Smooth muscle cell of the brain vasculature (primary cell): ENCODE measurements at regions not wholly inside any gene's neighbourhood (a gene's known extent, or its start where the extent isn't known, plus 50 kb on each side); places are given as distances from the start of the nearest gene placed in this dataset.
"Not testable (repeated sequence)": the region's sequence is repeated elsewhere in the genome, so short reads cannot be mapped to it uniquely, and the experiment has no call there.

Experiments
- DNase-seq: peaks from one replicate; pipeline ENCODE4 v3.0.0-alpha.2; 2012; ENCODE audit warnings: low read depth, low spot score

GRCh38 chr14:41549821-41550607, 56.7 kb upstream of the LRFN5 start:
- no peak for DNase-seq

DNA sequence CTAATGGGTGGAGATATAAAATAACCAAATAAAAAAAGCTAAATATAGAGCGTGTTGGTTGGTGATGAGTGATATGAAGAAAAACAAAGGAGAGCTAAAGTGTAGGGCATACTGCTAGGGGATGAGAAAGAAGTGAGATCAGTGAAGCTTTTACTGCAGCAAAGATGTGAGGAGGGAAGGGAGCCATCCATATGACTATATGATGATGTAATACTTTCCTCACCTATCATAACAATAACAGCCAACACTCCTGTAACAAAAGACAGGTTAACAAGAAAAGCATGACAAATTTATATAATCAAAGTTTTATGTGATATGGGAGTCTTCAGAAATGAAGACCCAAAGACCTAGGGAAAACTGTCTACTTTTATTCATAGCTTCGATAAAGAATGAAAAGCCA, 57.4 kb upstream of the LRFN5 start:
- no peak for DNase-seq

GRCh38 chr14:41548666-41549065, 58.0 kb upstream of the LRFN5 start:
- no peak for DNase-seq

DNA sequence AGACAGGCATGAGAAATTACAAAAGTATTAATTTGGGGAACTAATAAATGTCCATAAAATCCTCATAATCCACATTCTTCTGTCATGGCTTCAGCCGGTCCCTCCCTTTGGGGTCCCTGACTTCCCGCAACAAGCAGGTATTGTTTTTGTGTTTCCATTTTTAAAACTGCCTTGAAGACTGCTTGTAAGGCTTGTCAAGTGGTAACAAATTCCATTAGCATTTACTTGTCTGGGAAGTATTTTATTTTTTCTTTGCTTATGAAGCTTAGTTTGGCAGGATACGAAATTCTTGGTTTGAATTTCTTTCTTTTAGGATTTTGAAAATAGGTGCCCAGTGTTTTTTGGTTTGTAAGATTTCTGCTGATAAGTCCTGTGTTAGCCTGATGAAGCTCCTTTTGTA, 65.3 kb upstream of the LRFN5 start:
- no peak for DNase-seq

GRCh38 chr14:41532255-41532654, 74.4 kb upstream of the LRFN5 start:
- DNase-seq = no peak

GRCh38 chr14:41521891-41522290, 84.8 kb upstream of the LRFN5 start:
- no peak for DNase-seq

- DNase-seq = not testable (repeated sequence)
Observed at GRCh38 chr14:41518030-41518429, 88.6 kb upstream of the LRFN5 start.

DNA sequence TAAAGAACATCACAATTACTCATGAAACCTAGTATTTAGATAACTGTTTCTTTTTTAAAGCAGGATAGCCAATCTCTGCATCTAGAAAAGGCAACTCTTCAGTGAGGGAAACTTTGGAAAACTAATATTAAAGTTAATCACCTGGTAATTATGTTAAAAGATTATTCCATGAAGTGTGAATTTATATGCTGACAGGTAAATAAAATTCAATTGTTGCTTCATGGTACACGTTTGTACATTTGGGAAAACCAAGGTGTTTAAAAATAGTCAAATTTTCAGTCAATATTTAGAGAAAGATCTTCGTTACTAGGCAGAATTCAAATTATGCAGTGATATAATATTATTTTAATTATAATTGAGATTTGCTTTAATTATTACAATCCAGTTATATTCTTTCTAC, 100.1 kb upstream of the LRFN5 start:
- no peak for DNase-seq

GRCh38 chr14:41505491-41505890, 101.2 kb upstream of the LRFN5 start:
- no peak for DNase-seq

- DNase-seq = no peak
Observed at GRCh38 chr14:41498959-41499358, 107.7 kb upstream of the LRFN5 start.

GRCh38 chr14:41490323-41490722, 116.4 kb upstream of the LRFN5 start:
- DNase-seq = no peak

DNA sequence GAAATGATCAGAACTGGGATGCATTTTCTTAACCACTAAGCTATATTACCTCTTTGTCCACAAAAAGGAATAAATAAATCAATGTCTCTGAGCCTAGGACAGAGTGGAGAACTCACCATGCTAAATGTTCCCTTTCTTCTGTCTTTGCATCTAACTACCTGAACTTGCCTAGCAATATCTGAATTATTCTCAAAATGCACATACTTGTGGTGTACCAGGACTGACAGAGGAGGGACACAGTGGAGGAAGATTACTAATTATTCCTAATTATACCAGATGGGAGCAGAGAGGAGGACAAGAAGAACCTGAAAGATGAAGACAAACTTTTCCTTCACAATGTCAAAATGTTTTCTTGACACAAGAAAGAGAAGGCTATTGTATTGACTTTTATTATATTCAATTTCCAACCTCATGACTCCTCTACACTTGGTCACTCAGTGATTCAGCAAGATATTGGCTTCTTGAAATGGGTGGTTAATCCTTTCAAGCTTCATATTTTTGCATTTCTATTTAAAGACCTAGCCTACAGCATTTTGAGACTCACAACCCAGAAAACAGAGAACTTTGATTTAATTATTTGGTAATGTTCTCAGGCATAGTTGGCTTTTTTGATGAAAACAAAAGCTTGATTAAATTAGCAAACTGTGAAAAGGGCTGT, 117.2 kb upstream of the LRFN5 start:
- no peak for DNase-seq

DNA sequence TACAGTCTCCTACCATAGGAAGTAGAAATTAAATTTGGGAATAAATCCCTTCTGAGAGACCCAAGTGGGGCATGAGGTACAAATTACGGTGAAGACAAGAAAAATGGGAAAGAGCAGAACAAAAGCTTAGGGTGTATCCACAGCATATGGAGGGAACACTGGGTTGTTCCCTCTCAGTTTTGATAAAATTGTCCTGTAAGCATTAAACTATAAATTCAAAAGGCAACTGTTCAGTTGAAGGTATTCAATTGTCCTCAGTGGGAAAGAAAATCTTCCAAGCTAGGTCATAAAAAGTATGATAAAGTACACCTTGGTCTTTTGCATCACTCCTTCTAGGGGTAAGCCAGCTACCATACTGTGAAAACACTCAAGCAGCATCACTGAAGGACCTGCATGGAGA, 118.3 kb upstream of the LRFN5 start:
- no peak for DNase-seq

- DNase-seq = no peak
Observed at GRCh38 chr14:41482861-41483260, 123.8 kb upstream of the LRFN5 start.

GRCh38 chr14:41476526-41476925, 130.2 kb upstream of the LRFN5 start:
- DNase-seq = no peak

- no peak for DNase-seq
Observed at GRCh38 chr14:41461380-41461779, 145.3 kb upstream of the LRFN5 start.

GRCh38 chr14:41457393-41457792, 149.3 kb upstream of the LRFN5 start:
- no peak for DNase-seq

DNA sequence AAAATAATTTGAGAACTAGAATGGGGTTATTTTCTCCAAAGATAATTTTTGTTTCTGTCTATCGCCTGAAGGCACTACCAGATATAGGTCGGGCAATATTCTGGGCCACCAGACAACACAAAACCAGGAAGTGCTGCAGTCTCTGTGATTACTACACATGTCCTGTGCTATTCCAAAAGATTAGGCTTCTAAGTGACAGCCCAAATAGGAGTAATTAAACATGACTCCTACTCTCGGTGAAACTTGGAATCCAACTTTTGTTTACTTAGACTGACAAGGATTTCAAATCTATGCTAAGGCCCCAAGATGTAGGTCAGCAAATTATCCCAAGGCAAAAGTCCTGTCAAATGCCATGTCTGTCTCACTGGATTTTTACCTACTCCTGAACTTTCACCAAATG, 157.6 kb upstream of the LRFN5 start:
- DNase-seq = no peak

DNA sequence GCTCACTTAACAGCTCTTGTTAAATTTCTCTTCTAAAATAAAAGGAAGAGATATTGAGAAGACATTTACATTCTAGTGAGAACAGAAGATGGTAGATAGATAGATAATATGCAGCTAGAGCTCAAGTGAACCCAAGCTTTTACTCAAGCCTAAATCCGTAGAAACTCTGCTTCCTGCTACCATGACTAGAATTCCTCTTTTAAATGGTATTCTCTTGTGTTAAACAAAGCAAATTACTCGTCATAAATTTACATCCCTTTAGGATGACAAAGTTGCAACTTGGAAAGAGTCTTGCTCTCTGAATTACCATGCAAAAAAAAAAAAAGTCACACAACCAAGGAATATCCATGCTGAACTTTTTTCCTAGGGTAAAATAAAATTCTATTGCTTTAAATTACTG, 160.7 kb upstream of the LRFN5 start:
- no peak for DNase-seq

DNA sequence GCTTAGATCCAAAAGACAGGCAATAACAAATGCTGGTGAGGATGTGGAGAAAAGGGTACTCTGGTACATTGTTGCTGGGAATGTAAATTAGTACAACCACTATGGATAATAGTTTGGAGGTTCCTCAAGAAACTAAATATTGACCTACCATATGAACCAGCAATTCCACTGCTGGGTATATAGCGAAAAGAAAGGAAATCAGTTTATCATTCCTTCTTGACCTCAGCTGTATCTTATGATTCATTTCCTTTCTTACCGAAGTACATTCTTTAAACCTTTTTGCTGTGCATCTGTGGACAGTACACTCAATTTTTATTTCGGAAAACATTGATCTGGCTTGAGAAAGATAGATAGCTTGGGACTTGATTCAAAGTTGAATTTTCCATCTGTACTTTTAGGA, 183.2 kb upstream of the LRFN5 start:
- no peak for DNase-seq

- DNase-seq = not testable (repeated sequence)
Observed at GRCh38 chr14:41421308-41421707, 185.4 kb upstream of the LRFN5 start.

- DNase-seq = no peak
Observed at GRCh38 chr14:41419709-41420108, 187.0 kb upstream of the LRFN5 start.

DNA sequence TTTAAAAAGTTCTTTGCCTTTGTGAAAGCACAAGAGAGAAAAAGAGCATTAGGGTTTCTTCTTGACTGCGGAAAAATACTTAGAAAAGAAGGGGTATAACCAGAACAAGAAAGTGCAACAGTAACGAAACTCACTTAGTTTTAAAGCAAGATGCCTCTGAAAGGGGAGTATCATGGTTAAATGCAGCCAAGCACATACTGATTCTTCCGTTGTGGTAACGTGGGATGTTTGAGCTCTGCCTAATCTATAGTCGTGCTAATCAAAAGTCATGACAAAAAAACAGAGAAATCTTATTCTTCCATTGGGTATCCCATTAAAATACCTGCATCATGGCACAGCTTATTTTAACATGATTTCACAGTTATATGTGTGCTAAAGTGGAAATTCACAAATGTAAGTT, 187.8 kb upstream of the LRFN5 start:
- DNase-seq = no peak
